ENCODE measurements at regions not wholly inside any gene's neighbourhood (a gene's known extent, or its start where the extent isn't known, plus 50 kb on each side); places are given as distances from the start of the nearest gene placed in this dataset.

DNA sequence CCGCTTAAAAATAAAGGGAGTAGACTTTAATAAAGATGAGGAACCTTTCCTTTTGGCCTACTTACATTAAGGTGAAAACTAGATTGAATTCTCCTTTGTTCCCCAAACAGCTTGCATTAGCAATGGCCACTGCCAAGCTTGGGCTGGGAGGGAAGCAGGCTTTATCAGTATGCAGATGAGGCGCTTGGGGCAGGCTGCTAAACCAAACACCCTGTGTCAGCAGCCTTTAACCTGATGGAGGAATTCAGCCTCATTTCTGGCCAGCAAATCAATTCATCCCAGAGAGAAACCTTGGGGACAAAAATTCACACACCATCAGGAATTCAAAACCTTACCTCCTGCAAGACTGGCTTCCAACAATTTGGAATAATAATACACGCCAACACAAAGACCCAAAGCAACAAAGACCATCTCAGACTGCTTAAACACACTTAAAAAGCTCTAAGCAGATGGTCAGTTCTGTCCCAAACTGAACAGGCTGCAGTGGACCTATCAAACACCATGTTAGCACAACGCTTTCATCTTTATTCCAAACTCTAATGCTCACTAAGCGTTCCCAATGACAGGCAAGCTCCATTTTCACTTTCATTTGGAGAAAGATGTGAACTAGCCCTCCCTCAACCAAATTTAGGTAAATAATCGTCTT is 255.1 kb upstream of the CMC1 start:
- 87 to 88% methylated on average over 6 of the region's 6 CpGs for WGBS, 2 donors
- DNase-seq: no peak
- no peak overlapping the region for H3K4me3 ChIP-seq
- no peaks in the 10 kb centered on the region for H3K9me3 ChIP-seq
- H3K4me1 ChIP-seq: no peaks in the 10 kb centered on the region
- no peaks in the 10 kb centered on the region for H3K36me3 ChIP-seq
- H3K27me3 ChIP-seq: no peaks in the 10 kb centered on the region
- TF ChIP-seq EP300 (IDR thresholded peaks at IDR 0.05) (no peak), POLR2A (IDR thresholded peaks at IDR 0.05) (no peak), POLR2AphosphoS5 (IDR thresholded peaks at IDR 0.05) (no peak)
- TF ChIP-seq, protein P1, sequence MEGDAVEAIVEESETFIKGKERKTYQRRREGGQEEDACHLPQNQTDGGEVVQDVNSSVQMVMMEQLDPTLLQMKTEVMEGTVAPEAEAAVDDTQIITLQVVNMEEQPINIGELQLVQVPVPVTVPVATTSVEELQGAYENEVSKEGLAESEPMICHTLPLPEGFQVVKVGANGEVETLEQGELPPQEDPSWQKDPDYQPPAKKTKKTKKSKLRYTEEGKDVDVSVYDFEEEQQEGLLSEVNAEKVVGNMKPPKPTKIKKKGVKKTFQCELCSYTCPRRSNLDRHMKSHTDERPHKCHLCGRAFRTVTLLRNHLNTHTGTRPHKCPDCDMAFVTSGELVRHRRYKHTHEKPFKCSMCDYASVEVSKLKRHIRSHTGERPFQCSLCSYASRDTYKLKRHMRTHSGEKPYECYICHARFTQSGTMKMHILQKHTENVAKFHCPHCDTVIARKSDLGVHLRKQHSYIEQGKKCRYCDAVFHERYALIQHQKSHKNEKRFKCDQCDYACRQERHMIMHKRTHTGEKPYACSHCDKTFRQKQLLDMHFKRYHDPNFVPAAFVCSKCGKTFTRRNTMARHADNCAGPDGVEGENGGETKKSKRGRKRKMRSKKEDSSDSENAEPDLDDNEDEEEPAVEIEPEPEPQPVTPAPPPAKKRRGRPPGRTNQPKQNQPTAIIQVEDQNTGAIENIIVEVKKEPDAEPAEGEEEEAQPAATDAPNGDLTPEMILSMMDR (IDR thresholded peaks at IDR 0.05): no peak
- H3K27ac ChIP-seq: no peak overlapping the region
- intact Hi-C loops (cut with DNase I): no loop called here

DNA sequence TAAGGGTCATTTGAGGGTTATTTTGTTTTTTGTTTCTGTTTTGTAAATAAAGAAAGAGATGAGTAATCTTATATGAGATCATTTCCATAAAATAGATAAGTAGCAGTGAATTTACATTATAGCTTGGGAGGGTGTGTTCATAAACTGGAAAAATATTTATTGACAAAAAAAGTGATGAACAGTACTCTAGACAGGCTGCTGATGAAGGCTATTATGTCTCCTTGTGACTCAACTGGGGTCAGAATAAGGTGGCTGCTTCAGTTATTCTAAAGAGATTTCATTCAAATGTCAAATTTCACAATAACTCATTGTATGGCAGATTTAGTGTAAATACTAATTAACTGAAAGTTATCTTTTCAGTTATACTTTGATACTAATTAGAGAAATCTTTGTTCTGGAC is 251.1 kb upstream of the CMC1 start:
- H3K9me3 ChIP-seq: no peaks in the 10 kb centered on the region
- TF ChIP-seq, protein P1 (IDR thresholded peaks at IDR 0.05): no peak
- TF ChIP-seq POLR2A (IDR thresholded peaks at IDR 0.05): no peak
- no peak for TF ChIP-seq EP300 (IDR thresholded peaks at IDR 0.05)
- TF ChIP-seq POLR2AphosphoS5 (IDR thresholded peaks at IDR 0.05): no peak
- no peaks in the 10 kb centered on the region for H3K36me3 ChIP-seq
- no peak for DNase-seq
- no peaks in the 10 kb centered on the region for H3K4me1 ChIP-seq
- intact Hi-C loops (cut with DNase I): no loop called here
- H3K27me3 ChIP-seq: no peaks in the 10 kb centered on the region
- no peak overlapping the region for H3K4me3 ChIP-seq
- H3K27ac ChIP-seq: no peak overlapping the region

DNA sequence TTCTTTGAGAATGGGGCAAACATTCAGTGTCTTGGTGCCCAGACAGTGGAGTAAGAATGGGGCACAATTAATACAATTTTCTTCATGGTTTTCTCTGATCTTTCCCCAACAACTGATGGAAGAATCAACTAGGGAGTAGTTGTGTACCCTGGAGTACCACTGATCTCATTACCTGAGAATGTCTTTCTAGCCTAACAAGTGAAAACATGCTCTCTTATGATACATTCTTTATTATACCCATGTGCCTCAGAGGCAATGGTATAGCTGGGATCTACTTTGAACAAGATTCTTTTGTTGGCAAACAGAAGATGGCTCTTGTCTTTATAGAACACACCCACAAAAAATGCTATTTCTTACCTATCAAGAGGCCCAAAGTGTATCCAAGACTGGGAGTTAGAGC is 250.6 kb upstream of the CMC1 start:
- Histone ChIP-seq H3K4me3 (no peak overlapping the region), H3K27ac (no peak overlapping the region), H3K4me1 (no peaks in the 10 kb centered on the region), H3K9me3 (no peaks in the 10 kb centered on the region), H3K36me3 (no peaks in the 10 kb centered on the region), H3K27me3 (no peaks in the 10 kb centered on the region)
- no peak for TF ChIP-seq POLR2A (IDR thresholded peaks at IDR 0.05)
- no peak for TF ChIP-seq POLR2AphosphoS5 (IDR thresholded peaks at IDR 0.05)
- TF ChIP-seq, protein P1 (IDR thresholded peaks at IDR 0.05): no peak
- no peak for TF ChIP-seq EP300 (IDR thresholded peaks at IDR 0.05)
- no peak for DNase-seq
- intact Hi-C loops (cut with DNase I): no loop called here

DNA sequence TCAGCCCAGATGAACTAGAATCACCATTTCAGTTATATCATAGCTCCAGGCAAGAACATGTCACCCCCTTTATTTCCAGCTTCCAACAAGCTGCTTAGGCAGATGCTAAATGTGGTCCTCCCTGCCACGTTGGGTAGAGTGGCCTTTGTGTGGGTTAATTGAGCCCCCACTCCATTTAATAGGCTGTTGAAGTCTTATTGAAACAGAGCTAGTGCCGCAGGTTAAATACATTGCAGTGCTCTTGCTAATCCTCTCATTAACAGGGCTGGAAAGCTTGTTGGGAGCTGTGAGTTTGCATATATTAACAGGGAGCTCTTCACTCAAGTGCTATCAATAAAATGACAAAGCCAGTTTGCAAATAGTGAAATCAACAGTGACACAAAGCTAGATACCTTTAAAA is 248.4 kb upstream of the CMC1 start:
- H3K36me3 ChIP-seq: no peaks in the 10 kb centered on the region
- H3K27ac ChIP-seq: no peak overlapping the region
- H3K4me3 ChIP-seq: no peak overlapping the region
- 47 to 52% methylated on average over 2 of the region's 2 CpGs for WGBS, 2 donors
- DNase-seq: no peak
- H3K27me3 ChIP-seq: no peaks in the 10 kb centered on the region
- no peaks in the 10 kb centered on the region for H3K9me3 ChIP-seq
- intact Hi-C loops (cut with DNase I): no loop called here
- TF ChIP-seq EP300 (IDR thresholded peaks at IDR 0.05) (no peak), POLR2A (IDR thresholded peaks at IDR 0.05) (no peak), POLR2AphosphoS5 (IDR thresholded peaks at IDR 0.05) (no peak)
- TF ChIP-seq, protein P1 (IDR thresholded peaks at IDR 0.05): no peak
- H3K4me1 ChIP-seq: no peaks in the 10 kb centered on the region

DNA sequence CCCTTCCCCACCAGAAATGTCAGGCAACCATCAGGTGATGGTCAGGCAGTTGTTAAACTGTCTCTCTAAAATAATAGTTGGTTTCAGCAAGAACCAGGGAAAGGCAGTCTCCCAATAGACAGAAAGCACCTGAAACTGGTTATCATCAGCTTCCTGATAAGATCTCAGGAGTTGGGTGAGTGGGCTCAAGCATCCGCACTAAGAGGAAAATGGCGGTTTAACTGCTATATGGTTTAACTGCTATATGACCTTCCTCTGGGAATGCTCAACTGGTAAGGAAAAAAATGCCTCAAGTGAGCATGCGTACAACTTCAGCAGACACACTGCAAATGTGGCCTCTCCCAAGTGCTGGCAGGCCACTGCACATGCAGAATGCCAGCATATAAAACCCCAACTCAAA is 240.8 kb upstream of the CMC1 start:
- WGBS, 2 donors: 78 to 90% methylated on average over 3 of the region's 3 CpGs

More for the DNA sequence above, 240.8 kb upstream of the CMC1 start:
- Histone ChIP-seq H3K27me3 (no peaks in the 10 kb centered on the region), H3K4me3 (no peak overlapping the region), H3K9me3 (peaks cover 0 to 4% (median 1%) of the 10 kb centered on the region in 4 donors), H3K27ac (no peak overlapping the region), H3K36me3 (no peaks in the 10 kb centered on the region), H3K4me1 (no peaks in the 10 kb centered on the region)
- TF ChIP-seq, protein P1 (IDR thresholded peaks at IDR 0.05): no peak
- TF ChIP-seq EP300 (IDR thresholded peaks at IDR 0.05) (no peak), POLR2AphosphoS5 (IDR thresholded peaks at IDR 0.05) (no peak)
- no peak for DNase-seq
- intact Hi-C loops (cut with DNase I): no loop called here
